Fibroblast of lung (primary cell): ENCODE measurements at regions not wholly inside any gene's neighbourhood (a gene's known extent, or its start where the extent isn't known, plus 50 kb on each side); places are given as distances from the start of the nearest gene placed in this dataset.

Source experiments
- CTCF ChIP-seq, 2 donors: IDR thresholded peaks in 1 of 2; conservative IDR thresholded peaks in 1 of 2; 1 replicate in 1 of 2; 2 replicates in 1 of 2; pipeline ENCODE4 v1.5.1; 2011 to 2012; ENCODE audit warnings: low read length in 2 of 2, control low read depth in 1 of 2, inconsistent platforms in 1 of 2, low read depth in 1 of 2, mild to moderate bottlenecking in 1 of 2
- EZH2 ChIP-seq: IDR thresholded peaks from 2 replicates; pipeline ENCODE4 v1.5.1; 2012; ENCODE audit warnings: low read length, control low read depth, mild to moderate bottlenecking; ENCODE audit errors: missing control alignments

GRCh38 chr11:121838571-121838970 lies 277.4 kb downstream of the BLID start:
- TF ChIP-seq EZH2 (no peak), CTCF (conservative IDR thresholded peaks at IDR 0.05 in 1 of 2, IDR thresholded peaks at IDR 0.05 in 1 of 2; ENCODE audit: low read depth in 1 of 2, low read length in 2 of 2) (no peak)
